ENCODE measurements at regions not wholly inside any gene's neighbourhood (a gene's known extent, or its start where the extent isn't known, plus 50 kb on each side); places are given as distances from the start of the nearest gene placed in this dataset.

DNA sequence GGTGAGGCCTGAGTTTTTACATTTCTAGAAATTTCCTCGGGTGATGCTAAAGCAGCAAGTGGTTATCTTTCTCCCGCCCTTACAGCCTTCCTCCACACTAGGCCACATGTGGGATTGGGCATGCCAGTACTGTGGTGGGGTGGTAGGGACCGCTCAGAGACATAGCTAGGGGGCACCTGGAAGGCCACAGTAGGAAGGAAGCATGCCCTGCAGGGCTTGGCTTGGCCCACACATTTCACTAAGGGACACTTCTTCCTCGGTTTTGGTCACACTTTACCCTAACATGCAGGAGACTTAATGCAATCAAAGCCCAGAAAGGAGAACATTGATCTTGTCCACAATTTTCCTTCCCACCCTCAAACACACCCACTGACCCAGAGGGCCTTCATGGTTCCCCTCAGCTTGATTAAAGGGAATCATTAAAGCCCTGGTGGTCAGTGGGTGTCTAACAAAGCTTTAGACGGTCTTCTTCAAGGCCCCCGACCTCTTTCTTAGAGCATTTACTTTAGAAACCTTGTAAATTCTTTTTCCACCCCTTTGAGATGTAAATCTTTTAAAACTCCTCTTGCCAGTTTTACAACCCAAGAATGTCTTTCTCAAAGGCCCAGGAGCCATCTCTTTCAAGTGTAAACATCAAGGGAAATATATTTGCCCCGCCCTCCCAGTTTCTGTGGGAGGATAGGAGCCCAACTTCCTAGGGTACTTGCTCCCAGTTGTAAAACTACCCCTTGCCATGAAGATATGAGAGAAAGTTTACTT is 246.4 kb upstream of the PTBP2 start:
- TF ChIP-seq, protein P1, sequence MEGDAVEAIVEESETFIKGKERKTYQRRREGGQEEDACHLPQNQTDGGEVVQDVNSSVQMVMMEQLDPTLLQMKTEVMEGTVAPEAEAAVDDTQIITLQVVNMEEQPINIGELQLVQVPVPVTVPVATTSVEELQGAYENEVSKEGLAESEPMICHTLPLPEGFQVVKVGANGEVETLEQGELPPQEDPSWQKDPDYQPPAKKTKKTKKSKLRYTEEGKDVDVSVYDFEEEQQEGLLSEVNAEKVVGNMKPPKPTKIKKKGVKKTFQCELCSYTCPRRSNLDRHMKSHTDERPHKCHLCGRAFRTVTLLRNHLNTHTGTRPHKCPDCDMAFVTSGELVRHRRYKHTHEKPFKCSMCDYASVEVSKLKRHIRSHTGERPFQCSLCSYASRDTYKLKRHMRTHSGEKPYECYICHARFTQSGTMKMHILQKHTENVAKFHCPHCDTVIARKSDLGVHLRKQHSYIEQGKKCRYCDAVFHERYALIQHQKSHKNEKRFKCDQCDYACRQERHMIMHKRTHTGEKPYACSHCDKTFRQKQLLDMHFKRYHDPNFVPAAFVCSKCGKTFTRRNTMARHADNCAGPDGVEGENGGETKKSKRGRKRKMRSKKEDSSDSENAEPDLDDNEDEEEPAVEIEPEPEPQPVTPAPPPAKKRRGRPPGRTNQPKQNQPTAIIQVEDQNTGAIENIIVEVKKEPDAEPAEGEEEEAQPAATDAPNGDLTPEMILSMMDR (IDR thresholded peaks at IDR 0.05) = no peak
- ATAC-seq (no peak), DNase-seq (no peak)
- Mint-ChIP-seq H3K27ac (no peak overlapping the region), H3K36me3 (ENCODE audit: low read depth) (no peaks in the 10 kb centered on the region), H3K9me3 (no peaks in the 10 kb centered on the region), H3K4me1 (ENCODE audit: low read depth) (no peaks in the 10 kb centered on the region), H3K4me3 (no peak overlapping the region), H3K27me3 (no peaks in the 10 kb centered on the region)
- POLR2A ChIA-PET = no interaction called here
- intact Hi-C loops (cut with micrococcal nuclease) = no loop called here
- CTCF ChIA-PET = no interaction called here

DNA sequence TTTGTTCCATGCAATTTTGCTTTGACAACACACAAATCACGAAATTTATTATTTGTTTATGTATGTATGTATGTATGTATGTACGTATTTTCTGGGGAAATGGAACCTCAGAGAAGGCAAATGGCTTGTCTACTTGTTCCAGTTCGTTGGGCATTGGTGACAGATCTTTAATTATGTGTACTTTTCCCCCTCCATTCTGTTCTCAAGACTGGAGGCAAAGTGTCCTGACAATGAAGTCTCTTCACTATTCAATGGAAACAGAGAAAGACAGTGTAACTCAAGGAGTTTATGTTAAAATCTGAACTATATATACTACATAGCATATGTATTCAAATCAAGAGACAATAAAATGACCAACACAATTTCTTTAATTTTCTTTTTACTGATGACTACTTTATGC is 245.7 kb upstream of the PTBP2 start:
- ChIA-PET POLR2A (no interaction called here), CTCF (no interaction called here)
- TF ChIP-seq, protein P1 (IDR thresholded peaks at IDR 0.05) = no peak
- no peaks in the 10 kb centered on the region for H3K4me1 Mint-ChIP-seq (ENCODE audit: low read depth)
- no peaks in the 10 kb centered on the region for H3K9me3 Mint-ChIP-seq
- no peaks in the 10 kb centered on the region for H3K36me3 Mint-ChIP-seq (ENCODE audit: low read depth)
- DNase-seq (no peak), ATAC-seq (no peak)
- no peak overlapping the region for H3K4me3 Mint-ChIP-seq
- peaks cover 3% of the 10 kb centered on the region for H3K27me3 Mint-ChIP-seq
- H3K27ac Mint-ChIP-seq = no peak overlapping the region
- intact Hi-C loops (cut with micrococcal nuclease) = no loop called here

DNA sequence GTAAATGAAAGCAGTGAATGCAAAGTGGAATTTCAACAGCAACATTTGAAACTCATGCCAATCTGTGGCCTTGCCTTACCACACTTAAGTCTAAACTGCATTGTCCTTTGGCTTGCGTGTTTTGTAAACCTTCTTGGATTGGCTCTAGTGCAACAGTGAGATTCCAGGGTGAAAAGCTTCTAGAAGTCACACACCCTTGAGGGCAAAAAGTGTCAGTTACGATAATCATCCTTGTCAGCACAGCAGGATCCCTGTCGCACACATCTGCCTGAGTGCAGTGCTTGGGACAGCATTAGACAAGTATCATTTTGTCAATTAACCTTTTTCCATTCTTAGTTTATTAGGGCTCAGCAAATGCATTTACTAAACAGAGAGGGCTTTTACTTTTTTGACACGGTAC is 243.4 kb upstream of the PTBP2 start:
- no peak overlapping the region for H3K4me3 Mint-ChIP-seq
- TF ChIP-seq, protein P1 (IDR thresholded peaks at IDR 0.05) = no peak
- DNase-seq (no peak), ATAC-seq (no peak)
- no peak overlapping the region for H3K27ac Mint-ChIP-seq
- H3K4me1 Mint-ChIP-seq (ENCODE audit: low read depth) = no peaks in the 10 kb centered on the region
- no peaks in the 10 kb centered on the region for H3K36me3 Mint-ChIP-seq (ENCODE audit: low read depth)
- H3K27me3 Mint-ChIP-seq = peaks cover 3% of the 10 kb centered on the region
- CTCF ChIA-PET = no interaction called here
- intact Hi-C loops (cut with micrococcal nuclease) = no loop called here
- POLR2A ChIA-PET = no interaction called here
- no peaks in the 10 kb centered on the region for H3K9me3 Mint-ChIP-seq

DNA sequence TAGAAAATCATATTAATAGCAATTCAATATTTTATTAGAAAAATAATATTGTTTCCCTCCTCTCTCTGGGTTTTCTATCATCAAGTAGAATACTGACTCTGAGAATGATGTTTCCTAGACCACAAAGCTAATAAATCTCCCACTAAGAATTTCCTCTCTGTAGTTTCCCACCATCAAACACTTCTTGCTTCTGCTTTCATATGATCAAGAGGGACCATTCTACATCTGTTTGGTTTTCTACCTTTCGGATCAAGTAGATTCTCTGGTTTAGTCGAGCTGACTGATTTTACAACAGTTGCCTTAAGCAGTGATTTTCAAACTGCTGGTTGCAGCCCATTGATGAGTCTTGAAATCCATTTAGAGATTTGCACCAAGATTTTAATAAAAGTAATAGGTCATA is 240.2 kb upstream of the PTBP2 start:
- Mint-ChIP-seq H3K27me3 (peaks cover 3% of the 10 kb centered on the region), H3K9me3 (no peaks in the 10 kb centered on the region), H3K4me1 (ENCODE audit: low read depth) (no peaks in the 10 kb centered on the region), H3K36me3 (ENCODE audit: low read depth) (no peaks in the 10 kb centered on the region), H3K27ac (no peak overlapping the region), H3K4me3 (no peak overlapping the region)
- no peak for DNase-seq
- intact Hi-C loops (cut with micrococcal nuclease) = no loop called here
- POLR2A ChIA-PET = no interaction called here
- TF ChIP-seq, protein P1 (IDR thresholded peaks at IDR 0.05) = no peak
- no peak for ATAC-seq
- CTCF ChIA-PET = no interaction called here

DNA sequence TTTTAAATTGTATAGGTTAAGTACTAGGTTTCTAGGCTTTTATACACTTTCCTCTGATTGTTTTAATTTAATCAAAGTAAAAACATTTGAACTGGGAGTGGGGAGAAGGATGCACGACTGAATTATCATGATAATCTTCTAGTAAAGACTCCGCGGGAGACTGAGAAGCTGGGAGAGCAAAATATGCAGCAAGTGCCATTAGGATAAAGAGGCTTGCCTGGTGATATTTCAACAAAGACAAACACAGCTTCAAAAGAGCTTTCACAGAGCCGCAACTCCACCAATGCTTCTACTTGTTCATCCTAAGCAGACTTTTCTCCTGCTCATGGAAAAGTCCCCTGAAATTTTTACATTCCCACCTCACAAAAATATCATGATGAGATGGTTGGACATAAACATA is 239.0 kb upstream of the PTBP2 start:
- CTCF ChIA-PET = no interaction called here
- Mint-ChIP-seq H3K4me1 (ENCODE audit: low read depth) (no peaks in the 10 kb centered on the region), H3K27ac (no peak overlapping the region), H3K9me3 (no peaks in the 10 kb centered on the region), H3K36me3 (ENCODE audit: low read depth) (no peaks in the 10 kb centered on the region), H3K4me3 (no peak overlapping the region), H3K27me3 (peaks cover 3% of the 10 kb centered on the region)
- ATAC-seq (no peak), DNase-seq (no peak)
- POLR2A ChIA-PET = interaction anchor here (0.5 kb wide), 1 partner anchor 781 kb away, joined by 3 read pairs; no protein-coding TSS in a partner anchor
- TF ChIP-seq, protein P1 (IDR thresholded peaks at IDR 0.05) = no peak
- intact Hi-C loops (cut with micrococcal nuclease) = no loop called here

All from activated CD8-positive, alpha-beta T cell treated with anti-CD3 and anti-CD28 coated beads for 36 hours (primary cell).